ENCODE measurements at regions not wholly inside any gene's neighbourhood (a gene's known extent, or its start where the extent isn't known, plus 50 kb on each side); places are given as distances from the start of the nearest gene placed in this dataset.

DNA sequence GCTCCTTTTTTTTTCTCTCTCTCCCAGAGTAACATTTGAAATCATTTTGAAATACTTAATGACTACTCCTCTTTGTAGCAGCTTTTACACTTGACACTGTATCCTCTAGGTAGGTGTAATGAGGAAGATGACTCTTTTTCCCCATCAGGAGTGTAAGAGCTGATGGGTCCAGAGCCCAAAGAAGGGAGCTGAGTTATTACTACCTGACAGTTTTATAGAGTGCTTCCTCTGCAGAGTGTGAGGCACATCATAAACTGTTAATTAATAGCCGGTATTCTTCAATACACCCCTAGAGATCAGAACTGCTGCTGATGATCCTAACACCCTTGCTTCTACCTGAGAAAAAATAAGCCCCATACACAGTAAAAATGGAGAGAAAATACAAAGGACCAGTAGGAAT is 279.8 kb upstream of the SEMA3A start:
- DNase-seq = no peak

DNA sequence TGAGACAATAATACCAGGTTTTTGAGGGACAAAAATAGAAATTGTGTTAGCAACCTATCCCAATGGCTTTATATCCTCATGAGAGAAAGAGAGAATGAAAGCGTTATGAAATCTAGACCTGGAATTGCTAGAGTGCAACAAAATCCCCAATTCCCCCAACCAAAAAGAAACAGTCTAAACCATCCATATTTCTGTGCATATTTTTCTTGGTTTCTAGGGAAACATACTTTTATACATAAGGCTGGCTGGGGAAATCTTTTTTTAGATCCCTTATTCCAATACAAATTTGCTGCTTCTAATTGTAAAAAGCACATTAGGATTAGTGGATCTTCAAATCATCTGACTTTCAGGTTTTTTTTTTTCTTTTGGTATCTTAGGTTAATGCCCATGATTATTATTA is 277.0 kb upstream of the SEMA3A start:
- DNase-seq = no peak

DNA sequence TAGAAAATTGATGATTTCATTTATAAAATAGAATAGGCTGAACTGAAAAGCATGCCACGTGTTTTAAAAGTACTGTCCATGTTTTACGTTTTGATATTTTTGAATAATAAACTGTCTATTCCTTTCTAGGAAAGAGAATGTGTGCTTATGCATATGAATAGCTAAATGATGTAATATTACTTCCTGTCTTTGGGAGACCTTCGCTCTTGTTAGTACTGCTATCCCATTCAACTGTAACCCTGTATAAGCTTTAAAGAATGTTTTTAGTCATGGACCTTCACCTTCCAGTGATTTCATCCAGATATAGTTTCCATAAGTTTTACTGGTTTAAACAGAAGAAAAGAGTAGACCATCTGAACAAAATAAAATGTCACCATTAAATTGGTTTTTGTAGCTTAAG is 274.4 kb upstream of the SEMA3A start:
- DNase-seq = no peak

DNA sequence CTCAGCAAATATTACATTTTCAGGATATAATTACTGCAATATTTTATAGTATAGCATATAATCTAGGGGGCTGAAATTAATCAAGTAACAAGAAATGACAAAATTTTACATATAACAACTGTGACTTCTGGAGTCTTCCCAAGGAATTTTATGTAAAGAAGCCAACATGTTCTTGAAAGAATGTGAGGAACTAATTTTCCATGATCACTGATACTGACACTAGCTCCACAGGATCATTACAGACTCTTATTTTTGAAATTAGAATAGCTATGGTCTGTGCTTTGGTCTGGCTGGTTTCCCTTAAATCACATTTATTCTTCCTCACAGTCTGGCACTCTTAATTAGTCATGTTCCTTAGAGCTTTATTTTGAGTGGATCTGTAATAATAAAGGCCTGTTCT is 267.7 kb upstream of the SEMA3A start:
- no peak for DNase-seq

DNA sequence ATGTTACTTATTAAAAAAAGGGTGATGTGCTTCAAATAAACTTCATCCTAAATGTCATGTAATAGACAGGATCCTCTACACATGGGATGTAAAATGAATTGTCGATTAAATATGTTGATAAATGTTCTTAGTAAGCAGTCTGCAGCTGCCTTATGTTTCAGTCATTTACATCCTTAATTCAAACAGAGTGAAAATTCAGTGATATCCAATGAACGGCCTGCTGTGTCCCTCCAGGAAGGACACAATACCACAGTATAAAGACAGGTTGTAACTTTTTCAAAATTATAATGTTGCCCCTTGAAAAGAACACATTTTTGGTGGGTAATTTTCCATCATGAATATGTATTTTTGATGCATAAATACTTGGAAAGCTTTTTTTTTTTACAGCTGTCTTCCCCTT is 266.5 kb upstream of the SEMA3A start:
- no peak for DNase-seq

DNA sequence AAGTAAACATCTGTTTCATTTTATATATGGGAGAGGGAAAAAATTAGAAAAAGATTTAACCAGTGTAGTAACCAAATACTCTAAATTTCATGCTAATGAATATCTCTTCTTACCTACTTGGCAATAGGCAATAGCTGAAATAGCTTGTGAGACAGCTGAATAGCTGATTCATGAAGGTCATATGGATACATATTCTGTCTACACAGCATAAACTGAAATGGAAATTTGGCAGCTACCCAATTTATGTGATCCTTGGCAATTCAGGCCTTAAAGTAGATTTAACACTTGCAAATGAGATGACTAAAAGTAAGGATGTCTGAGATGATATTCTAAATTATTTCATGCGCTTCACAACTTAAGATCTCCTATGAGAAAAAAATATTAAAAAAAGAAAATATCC is 261.2 kb upstream of the SEMA3A start:
- no peak for DNase-seq

DNA sequence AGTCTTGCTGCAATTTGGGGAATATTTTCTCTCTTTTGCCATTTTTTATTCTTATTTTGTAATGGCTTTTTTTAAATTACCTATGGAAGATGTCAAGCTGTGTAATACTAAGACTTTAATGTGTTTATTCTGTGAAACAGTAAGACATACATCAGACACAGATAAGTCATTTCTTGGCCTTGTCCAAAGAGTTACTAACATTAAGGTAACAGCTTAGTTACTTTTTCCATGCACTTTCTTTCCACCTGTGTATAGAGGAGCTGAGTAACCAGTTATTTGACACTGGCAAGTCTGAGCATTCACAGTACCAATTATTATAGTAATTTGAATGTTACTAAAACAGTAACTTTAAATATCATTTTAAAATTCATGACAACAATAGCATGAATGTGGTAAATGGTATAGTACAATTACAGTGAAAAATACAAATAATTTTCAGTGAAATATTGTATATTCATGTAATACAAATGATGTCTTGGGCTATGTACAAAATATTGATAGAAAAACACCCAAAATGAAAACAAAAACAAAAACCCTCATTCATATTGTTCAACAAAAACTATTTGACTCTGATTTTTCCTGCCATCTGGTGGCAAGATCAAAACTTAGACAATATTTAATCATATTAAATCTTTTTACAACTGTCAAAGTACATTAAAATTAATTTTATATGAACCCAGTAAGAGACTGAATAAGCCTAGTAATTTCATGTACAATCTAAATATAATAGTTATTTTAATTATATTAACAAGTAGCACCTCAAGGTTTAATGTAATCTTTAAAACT is 259.8 kb upstream of the SEMA3A start:
- DNase-seq = no peak

DNA sequence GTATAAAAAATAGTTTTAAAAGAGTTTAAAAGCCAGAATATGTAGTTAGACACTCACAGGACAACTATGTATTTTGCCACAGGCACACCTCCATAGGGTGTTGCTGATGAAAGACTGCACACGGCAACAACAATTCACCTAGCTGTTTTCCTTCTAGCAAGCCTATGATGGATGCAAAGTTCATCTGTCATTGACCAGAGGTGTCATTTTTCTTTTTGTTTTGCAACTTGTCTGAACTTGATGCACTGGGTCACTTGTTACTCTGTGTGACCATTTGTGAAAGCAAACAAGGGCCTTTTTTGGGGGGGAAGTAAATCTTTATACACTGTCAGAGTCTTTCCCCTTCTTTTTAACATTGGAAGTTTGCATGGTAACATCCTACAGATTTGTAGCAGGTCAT is 258.0 kb upstream of the SEMA3A start:
- no peak for DNase-seq

DNA sequence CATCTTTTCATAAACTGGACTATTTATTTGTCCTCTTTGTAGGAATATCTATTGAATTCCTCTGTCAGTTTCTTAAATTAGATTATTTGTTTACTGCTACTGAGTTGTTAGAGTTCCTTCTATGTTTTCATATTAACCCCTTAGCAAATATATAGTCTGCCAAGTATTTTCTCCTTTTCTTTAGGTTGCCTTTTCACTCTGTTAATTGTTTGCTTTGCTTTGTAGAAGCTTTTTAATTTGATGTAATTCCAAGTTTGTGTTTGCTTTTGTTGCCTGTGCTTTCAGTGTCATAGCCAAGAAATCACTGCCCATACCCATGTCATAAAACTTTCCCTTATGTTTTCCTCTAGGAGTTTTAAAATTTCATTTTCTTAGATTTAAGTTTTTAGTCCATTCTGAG is 256.2 kb upstream of the SEMA3A start:
- no peak for DNase-seq

DNA sequence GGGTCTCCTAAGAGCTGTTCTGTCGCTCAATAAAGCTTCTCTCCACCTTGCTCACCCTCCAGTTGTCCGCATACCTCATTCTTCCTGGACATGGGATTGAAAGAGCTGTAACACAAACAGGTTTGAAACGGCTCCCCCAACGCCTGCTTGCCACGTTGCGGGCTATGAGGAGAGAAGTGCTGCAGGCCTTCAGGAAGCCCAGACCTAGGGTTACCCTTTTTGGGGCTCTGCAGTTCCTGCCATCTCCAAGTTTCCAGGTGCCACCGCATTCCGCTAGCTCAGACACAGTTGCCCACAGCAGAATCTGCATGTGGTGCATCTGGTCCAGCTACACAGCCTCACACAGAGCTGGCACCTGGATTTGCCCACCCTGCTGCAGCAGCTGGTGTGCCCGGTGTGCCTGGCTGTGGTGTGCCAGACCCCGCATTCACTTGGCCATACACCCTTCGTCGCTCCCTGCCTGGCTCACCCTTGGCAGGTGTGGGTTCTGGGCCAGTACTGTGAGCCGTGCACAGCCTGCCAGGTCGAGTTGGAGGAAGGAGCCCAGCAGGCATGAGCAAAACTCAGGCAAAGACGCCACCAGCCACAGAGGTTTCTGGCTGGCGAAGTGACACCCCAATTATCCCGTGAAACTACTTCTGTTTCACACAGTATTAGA is 253.2 kb upstream of the SEMA3A start:
- no peak for DNase-seq

DNA sequence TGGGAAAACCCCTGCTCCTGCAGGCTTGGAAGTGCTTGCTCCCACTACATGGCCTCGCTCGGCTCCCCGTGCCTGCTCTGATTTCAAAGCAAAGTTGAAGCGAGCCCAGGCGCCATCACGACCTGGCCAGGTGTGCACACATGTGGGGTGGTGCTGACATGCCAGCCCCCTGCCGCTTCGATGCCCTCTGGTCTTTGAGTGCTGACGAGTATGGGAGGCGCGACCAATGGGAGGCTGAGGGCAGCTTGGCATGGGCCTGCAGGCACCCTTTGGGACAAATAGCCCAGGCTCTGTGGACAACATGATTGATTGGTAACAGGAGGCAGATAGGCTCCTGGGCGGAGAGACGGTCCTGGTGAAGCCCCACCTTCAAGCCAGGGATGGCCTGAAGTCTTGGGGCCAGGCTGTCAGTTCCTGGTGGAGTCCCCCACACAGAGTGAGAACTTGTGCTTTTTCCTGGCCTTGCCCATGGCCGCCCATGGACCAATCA is 252.4 kb upstream of the SEMA3A start:
- DNase-seq = no peak

DNA sequence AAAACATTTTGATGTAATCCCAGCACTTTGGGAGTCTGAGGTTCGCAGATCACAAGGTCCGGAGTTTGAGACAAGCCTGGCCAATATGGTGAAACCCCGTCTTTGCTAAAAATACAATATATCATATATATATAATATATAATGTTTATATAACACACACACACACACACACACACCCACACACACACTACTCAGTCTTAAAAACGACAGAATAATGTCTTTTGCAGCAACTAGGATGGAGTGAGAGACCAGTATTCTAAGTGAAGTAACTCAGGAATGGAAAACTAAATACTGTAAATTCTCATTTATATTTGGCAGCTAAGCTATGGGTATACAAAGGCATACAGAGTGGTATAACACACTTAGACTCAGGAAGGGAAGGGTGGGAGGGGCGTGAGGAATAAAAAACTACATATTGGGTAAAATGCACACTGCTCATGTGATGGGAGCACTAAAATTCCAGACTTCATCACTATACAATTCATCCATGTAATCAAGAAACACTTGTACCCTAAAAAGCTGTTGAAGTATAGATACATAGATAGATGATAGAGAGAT is 231.2 kb upstream of the SEMA3A start:
- no peak for DNase-seq

DNA sequence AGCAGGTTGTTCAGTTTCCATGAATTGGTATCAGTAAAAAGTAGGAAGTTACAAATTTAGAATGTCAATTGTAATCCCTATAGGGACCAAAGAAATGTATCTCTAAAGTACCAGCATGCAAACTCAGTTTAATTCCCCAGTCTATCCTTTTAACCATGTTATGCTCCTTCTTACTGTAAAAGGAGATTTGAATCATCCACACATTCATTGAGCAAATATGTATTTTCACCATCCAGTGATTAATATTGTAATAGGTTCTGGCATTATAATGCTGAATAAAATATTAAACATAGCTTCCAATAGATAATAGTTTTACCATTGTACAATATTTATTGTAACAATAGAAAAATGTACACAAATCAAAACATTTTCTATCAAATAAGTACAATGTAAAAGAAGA is 228.2 kb upstream of the SEMA3A start:
- DNase-seq = no peak

DNA sequence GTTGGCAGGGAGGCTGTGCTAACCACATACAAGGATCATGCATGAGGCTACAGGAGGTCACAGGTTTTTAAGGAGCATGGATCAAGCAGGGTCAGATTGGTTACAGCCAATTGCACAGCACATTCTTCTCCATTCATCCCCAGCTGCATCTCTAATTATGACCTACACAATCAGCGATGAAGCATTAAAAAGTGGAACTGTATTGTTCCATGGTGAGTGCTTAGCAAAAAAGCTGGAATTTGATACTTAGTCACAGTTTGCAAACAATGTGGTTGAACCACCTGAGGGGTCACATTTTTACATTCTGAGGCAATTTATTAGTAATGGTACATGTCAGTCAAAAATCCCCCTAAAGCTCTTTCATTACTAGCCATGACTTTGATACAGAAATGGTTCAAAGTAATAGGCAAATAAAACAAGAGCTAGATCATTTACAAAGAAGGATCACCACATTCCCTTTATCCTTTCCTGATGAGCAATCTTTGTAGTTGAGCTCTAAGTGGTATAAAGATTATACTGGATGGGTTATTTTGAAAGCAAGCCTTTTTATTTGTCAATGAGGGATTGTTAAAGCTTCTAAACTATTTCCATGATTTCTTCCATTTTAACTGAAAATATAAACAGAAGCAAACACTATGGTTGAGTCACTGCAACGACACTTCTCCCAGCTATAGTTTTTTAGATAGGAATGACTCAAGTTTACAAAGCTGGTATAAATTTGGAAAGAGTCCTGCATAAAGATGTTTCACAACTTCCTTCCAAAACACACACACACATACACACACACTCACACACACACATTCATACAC is 217.8 kb upstream of the SEMA3A start:
- DNase-seq = no peak

DNA sequence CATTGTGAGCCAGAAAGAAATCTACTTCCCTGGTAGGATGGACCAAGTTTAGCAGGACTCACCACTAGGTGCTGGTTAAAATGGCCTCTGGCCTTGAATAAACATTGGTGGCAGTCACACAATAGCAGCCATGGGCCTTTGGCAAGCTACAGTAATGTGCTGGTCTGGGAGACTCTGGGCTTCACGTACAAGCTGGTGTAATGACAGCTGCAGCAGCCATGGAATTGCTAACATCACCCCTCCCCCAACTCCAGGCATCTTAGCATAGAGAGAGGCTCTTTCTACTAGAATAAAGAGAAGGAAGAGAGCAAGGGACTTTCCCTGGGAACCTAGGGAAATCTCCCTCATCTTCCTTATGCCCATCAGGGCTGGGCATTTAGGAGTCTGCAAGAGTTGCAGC is 205.1 kb upstream of the SEMA3A start:
- no peak for DNase-seq

DNA sequence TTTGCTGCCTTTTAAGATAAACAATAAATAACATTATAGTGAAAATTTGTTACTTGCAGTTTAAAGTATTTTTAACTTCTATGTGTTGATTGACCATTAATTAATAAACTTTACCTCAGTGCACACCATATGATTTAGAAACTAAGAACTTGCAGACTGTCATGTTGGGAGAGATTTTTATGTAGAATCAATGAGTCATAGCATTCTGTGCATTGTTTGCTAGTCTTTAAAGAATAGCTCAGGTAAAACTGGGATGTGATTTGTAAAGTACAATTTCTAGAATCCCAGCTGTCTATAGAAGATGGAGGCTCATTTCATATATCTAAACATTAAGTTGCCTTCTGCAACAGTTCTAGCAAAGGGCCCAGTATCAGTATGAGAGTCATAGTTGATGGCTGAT is 199.6 kb upstream of the SEMA3A start:
- DNase-seq = no peak

DNA sequence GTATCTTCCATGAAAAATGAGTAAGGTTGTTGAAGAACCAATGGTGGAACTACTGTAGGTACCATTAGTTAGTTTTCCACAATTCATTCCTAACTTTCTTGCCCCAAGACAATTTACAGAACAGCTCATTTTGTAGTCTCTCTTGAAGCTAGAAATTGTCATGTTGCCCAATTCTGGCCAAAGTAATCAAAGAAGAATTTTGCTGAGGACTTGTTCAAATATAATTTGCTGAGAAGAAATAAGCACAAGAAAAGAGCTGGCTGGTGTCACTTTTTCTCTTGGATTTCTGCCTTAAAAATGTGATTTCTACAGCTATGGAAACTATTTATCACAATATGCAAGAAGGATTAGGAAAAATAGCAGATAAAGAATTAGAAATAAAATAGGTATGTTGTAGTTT is 199.2 kb upstream of the SEMA3A start:
- DNase-seq = no peak

DNA sequence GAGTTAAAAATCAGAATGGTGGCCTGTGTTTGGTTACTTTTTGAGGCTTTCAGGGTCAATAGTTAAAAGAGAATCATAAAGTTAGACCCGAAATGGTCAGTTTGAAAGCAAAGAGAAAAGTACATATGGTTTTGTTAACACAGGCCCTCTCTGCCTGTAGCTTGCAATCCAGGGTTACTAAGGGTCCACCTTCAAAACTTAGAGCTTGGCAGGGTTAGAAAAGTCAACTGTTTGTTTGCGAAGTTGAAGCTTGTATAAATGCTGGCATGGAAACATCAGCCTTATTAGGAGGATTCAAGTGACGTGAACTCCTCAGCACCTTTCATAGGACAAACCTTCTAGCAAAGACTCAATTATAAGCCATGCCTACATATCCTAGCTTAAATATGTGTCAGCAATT is 196.3 kb upstream of the SEMA3A start:
- DNase-seq = no peak

DNA sequence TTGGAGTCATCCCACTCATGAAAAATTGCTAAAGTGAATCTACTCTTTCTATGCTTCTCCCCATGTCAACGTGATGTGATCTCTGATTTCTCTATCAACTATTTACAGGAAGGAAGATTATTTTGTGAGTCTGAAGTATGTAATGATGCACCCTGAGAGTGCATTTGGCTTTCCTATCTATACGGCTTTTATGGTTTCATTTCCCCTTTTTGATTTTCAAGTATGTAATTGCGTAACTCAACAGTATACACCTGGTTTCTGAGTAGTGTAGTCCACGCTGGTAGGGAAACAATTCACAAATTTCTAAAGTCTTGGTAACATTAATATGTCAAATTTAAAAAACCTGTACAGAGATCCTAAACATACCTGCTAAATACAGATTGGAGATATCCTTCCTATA is 194.7 kb upstream of the SEMA3A start:
- no peak for DNase-seq

DNA sequence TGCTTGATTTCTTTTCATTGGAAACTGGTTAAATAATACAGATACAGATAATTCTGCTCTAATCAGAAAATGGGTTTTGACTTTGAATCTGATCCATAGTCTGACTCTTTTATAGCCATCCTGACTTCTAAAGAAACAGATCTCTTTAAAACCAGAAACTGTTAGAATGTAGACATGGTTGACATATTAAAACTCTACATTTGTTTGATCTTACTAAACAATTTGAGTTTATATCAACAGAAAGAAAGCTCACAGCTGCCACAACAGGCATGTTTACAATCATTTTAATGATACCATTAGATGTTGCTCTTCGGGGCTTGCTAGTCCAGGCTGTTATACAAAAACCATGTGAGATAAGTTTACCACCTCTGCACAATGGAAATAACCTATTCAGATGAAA is 193.0 kb upstream of the SEMA3A start:
- DNase-seq = no peak

DNA sequence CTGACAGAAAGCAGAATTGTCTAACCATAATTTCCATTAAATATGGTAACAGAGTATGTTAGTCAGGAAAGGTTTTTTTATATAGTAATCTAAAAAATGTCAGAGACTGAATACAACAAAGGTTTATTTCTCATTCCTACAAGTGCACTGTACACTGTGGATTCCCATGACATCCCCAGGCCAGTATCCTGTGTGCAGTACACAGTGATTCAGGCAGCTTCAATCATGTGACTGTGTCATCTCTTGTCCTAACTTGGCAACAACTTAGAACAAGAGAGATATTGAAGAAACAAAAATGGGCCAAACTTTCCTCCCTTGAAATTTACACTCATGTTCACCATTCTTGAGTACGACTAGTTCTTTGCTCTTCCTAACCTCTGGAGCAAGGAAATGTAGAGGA is 189.8 kb upstream of the SEMA3A start:
- no peak for DNase-seq

DNA sequence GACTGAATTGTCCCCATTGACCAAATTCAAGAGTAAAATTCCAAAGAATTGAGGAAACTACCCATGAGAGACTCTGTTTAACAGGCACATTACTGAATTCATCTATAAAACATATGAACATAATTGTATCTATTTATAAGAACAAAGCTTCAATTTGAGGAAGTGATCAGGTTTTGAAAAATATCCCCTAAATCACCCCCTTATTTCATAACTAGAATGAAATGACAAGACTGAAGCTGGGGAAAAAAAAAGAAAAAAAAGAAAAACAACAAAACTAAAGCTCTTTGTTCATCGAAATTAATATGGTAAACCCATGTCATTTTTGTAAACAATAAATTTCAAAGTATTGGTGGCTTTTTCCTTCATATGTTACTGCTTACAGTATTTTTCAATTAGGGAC is 184.9 kb upstream of the SEMA3A start:
- DNase-seq = no peak

DNA sequence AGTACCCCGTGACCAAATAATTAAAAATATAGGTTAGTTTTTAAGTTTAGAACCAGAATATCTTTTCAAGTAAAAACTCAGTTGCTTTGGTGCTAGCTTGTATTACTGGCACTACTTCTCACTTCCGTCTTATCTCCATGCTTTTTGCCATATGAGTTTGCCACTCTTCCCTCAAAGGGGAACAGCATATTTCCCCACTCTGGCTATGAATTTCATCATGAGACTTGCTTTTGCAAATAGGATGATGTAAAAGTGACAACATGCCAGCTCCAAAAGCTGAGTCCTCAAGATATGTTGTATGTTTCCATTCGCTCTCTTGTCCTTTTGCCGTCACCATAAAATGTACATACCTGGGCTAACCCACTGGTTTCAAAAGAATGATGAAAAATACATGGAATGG is 178.1 kb upstream of the SEMA3A start:
- DNase-seq = no peak

DNA sequence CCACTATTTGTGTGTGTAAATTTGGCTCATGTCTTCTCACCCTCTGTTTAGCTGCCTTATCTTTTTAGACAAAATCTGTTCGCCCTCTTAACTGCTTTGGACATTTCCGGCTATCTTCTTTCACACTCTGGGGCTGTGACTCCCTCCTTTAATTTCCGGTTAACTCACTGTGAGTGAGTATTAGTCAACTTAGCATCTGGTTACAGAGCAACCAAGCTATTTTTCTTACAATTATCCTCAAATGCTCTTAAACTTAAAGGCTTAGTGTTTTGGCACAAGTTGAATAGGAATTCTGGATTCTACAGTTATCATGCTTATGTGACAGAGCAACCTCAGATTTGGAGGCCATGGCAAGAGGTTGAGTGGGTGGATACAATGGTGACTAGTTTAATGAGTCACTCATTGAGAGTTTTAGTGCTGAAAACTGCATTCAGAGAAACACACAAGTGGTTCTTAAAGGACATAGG is 177.6 kb upstream of the SEMA3A start:
- DNase-seq = no peak
